Fibroblast of lung (primary cell): ENCODE measurements at regions not wholly inside any gene's neighbourhood (a gene's known extent, or its start where the extent isn't known, plus 50 kb on each side); places are given as distances from the start of the nearest gene placed in this dataset.
A peak's percentile ranks its signal among the peaks of the same experiment; 100 is the strongest.

Experiments used
- DNase-seq, 2 donors: peaks; one replicate each; pipeline versions ENCODE4 v3.0.0 to v3.0.0-alpha.2; 2010; ENCODE audit warnings: low read depth in 2 of 2
- H2AFZ ChIP-seq: 2 replicates; pipeline ENCODE4 v1.5.1; 2012; ENCODE audit warnings: low read length, control low read depth, inconsistent platforms
- H3K27ac ChIP-seq: 2 replicates; pipeline ENCODE4 v1.5.1; 2011; ENCODE audit warnings: low read length, control low read depth; ENCODE audit not compliant: insufficient read depth
- H3K27me3 ChIP-seq: 2 replicates; pipeline ENCODE4 v1.5.1; 2011; ENCODE audit warnings: mild to moderate bottlenecking, low read length; ENCODE audit not compliant: control insufficient read depth, insufficient read depth
- H3K36me3 ChIP-seq: 2 replicates; pipeline ENCODE4 v1.5.1; 2011; ENCODE audit warnings: low read length; ENCODE audit not compliant: control insufficient read depth, insufficient read depth
- H3K4me1 ChIP-seq: 2 replicates; pipeline ENCODE4 v1.5.1; 2011; ENCODE audit warnings: low read length; ENCODE audit not compliant: control insufficient read depth, insufficient read depth; ENCODE audit errors: extremely low read depth
- H3K4me2 ChIP-seq: 2 replicates; pipeline ENCODE4 v1.5.1; 2011; ENCODE audit warnings: low read length, control low read depth; ENCODE audit not compliant: insufficient read depth; ENCODE audit errors: extremely low read depth
- H3K4me3 ChIP-seq, 4 experiments: fragments of 200-600 bp in 1 of 4; sonication (generic) in 1 of 4; replicated peaks in 1 of 4; 2 replicates each; pipeline ENCODE4 v1.5.1; 2011 to 2016; ENCODE audit warnings: low read length in 4 of 4, low read depth in 3 of 4, mild to moderate bottlenecking in 3 of 4, control low read depth in 2 of 4, inconsistent platforms in 1 of 4, mixed read lengths in 1 of 4; ENCODE audit not compliant: insufficient read depth in 1 of 4; ENCODE audit errors: control extremely low read depth in 1 of 4
- H3K79me2 ChIP-seq: 2 replicates; pipeline ENCODE4 v1.5.1; 2012; ENCODE audit warnings: mild to moderate bottlenecking, low read length, inconsistent platforms; ENCODE audit not compliant: control insufficient read depth, insufficient read depth
- H3K9ac ChIP-seq: 2 replicates; pipeline ENCODE4 v1.5.1; 2011; ENCODE audit warnings: mild to moderate bottlenecking, low read length, control low read depth; ENCODE audit not compliant: insufficient read depth
- H3K9me3 ChIP-seq: 2 replicates; pipeline ENCODE4 v1.5.1; 2012; ENCODE audit warnings: low read depth, low read length; ENCODE audit not compliant: control insufficient read depth, insufficient read depth
- H4K20me1 ChIP-seq: 2 replicates; pipeline ENCODE4 v1.5.1; 2011; ENCODE audit warnings: low read length; ENCODE audit not compliant: control insufficient read depth, insufficient read depth; ENCODE audit errors: extremely low read depth
- CTCF ChIP-seq, 2 donors: IDR thresholded peaks in 1 of 2; conservative IDR thresholded peaks in 1 of 2; 1 replicate in 1 of 2; 2 replicates in 1 of 2; pipeline ENCODE4 v1.5.1; 2011 to 2012; ENCODE audit warnings: low read length in 2 of 2, control low read depth in 1 of 2, inconsistent platforms in 1 of 2, low read depth in 1 of 2, mild to moderate bottlenecking in 1 of 2
- EZH2 ChIP-seq: IDR thresholded peaks from 2 replicates; pipeline ENCODE4 v1.5.1; 2012; ENCODE audit warnings: low read length, control low read depth, mild to moderate bottlenecking; ENCODE audit errors: missing control alignments

DNA sequence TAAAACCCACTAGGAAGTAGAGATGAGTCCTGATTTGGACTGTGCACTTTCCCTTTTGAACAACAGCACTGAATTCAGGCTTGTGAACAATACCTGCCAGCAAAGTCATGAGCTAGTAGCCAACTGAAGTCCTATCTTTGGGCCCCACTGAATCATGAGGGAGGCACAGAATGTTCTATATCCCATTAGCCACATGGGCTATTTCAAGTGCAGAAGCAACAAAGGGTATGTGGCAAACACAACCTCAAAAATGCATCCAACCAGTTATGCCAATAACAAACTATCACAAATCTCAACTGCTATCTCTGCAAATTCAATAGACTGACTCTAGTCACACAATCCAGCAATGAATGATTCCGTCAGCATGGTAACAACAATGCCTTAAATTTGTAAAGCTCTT is 276.0 kb downstream of the MRPL39 start:
- TF ChIP-seq CTCF (conservative IDR thresholded peaks at IDR 0.05 in 1 of 2, IDR thresholded peaks at IDR 0.05 in 1 of 2; ENCODE audit: low read depth in 1 of 2, low read length in 2 of 2) (no peak), EZH2 (no peak)
- H4K20me1 ChIP-seq = no peaks in the 10 kb centered on the region
- peak; percentile 20 for DNase-seq
- peaks cover 12% of the 10 kb centered on the region for H3K4me1 ChIP-seq
- no peaks in the 10 kb centered on the region for H3K79me2 ChIP-seq
- no peaks in the 10 kb centered on the region for H3K27me3 ChIP-seq
- H3K4me2 ChIP-seq = no peak overlapping the region
- H3K4me3 ChIP-seq = no peak overlapping the region
- no peak overlapping the region for H2AFZ ChIP-seq
- no peak overlapping the region for H3K27ac ChIP-seq
- no peak overlapping the region for H3K9ac ChIP-seq
- no peaks in the 10 kb centered on the region for H3K9me3 ChIP-seq
- H3K36me3 ChIP-seq = no peaks in the 10 kb centered on the region

DNA sequence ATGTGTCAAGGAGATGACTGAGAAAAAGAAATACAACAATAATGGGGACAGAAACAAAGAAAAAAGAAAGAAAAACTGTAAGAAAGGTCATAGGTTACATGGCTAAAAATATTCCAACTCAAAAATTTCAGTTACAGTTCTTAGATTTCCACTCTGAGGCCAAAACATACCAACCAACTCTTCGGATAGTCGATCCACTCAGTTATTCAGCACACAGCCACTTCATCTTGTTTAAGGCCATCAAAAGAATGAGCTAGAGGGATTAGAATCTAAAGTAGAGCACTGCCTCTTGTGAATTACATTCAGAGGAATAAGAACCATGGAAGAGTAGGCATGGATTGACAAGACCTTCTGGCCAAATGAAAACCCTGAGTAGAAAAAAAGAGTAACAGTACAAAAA is 277.0 kb downstream of the MRPL39 start:
- H3K27me3 ChIP-seq = no peaks in the 10 kb centered on the region
- no peaks in the 10 kb centered on the region for H4K20me1 ChIP-seq
- DNase-seq = peak in 1 of 2 donors; percentile 66
- TF ChIP-seq EZH2 = no peak
- TF ChIP-seq CTCF (conservative IDR thresholded peaks at IDR 0.05 in 1 of 2, IDR thresholded peaks at IDR 0.05 in 1 of 2; ENCODE audit: low read depth in 1 of 2, low read length in 2 of 2) = no peak
- no peaks in the 10 kb centered on the region for H3K79me2 ChIP-seq
- no peak overlapping the region for H3K4me2 ChIP-seq
- H3K9me3 ChIP-seq = no peaks in the 10 kb centered on the region
- peaks cover 12% of the 10 kb centered on the region for H3K4me1 ChIP-seq
- H3K9ac ChIP-seq = no peak overlapping the region
- peak overlapping the region; percentile 11 for H3K27ac ChIP-seq
- no peaks in the 10 kb centered on the region for H3K36me3 ChIP-seq
- H3K4me3 ChIP-seq = no peak overlapping the region
- H2AFZ ChIP-seq = no peak overlapping the region

DNA sequence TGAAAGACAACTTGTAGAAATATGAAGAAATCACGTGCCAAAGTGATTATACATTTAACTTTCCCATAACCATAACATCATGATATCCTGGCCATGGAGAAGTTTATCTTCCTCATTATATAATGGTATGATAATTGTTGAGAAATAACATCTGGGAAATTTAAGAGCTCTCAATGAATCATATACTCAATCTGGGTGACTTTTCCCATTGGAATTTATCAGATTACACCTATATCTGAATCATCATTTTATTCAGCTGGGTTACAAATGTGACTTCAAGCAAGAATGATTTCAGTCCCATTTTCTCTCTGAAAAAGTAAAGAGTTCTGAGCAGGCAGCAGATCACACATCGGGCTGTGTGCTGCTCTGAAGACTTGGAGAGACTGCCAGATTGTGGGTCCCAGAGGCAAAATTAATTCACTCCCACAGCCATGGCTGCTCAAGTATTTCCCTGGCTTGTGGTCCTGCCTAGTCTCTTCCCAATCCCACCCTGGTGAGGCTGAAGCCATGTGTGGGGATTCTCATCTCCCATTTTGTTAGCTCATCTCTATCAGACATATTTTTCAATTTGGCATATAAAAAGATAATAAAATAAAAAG is 278.0 kb downstream of the MRPL39 start:
- peak overlapping the region; percentile 87 for H3K27ac ChIP-seq
- H2AFZ ChIP-seq = no peak overlapping the region
- TF ChIP-seq CTCF (conservative IDR thresholded peaks at IDR 0.05 in 1 of 2, IDR thresholded peaks at IDR 0.05 in 1 of 2; ENCODE audit: low read depth in 1 of 2, low read length in 2 of 2) (no peak), EZH2 (no peak)

More for the DNA sequence above, 278.0 kb downstream of the MRPL39 start:
- Histone ChIP-seq H3K9me3 (no peaks in the 10 kb centered on the region), H3K4me2 (peak overlapping the region; percentile 6), H3K79me2 (no peaks in the 10 kb centered on the region), H3K9ac (no peak overlapping the region), H3K27me3 (no peaks in the 10 kb centered on the region), H4K20me1 (no peaks in the 10 kb centered on the region), H3K36me3 (no peaks in the 10 kb centered on the region), H3K4me1 (peaks cover 12% of the 10 kb centered on the region), H3K4me3 (no peak overlapping the region)
- DNase-seq = peak; percentile 78 to 92
